Aorta (tissue), 5 donors: ENCODE measurements at regions not wholly inside any gene's neighbourhood (a gene's known extent, or its start where the extent isn't known, plus 50 kb on each side); places are given as distances from the start of the nearest gene placed in this dataset.

ENCODE experiments used
- ATAC-seq: fragments of 200-7000 bp; cut with Tn5 transposase; one replicate; pipeline ENCODE4 v1.9.1; 2022; ENCODE audit warnings: moderate library complexity; ENCODE audit not compliant: low FRiP score
- DNase-seq, 2 donors: peaks; one replicate each; pipeline ENCODE4 v3.0.0-alpha.2; 2020
- H3K27ac ChIP-seq, 2 donors: one replicate each; pipeline ENCODE4 v1.5.1; 2013; ENCODE audit warnings: low read length in 2 of 2, mild to moderate bottlenecking in 2 of 2, moderate library complexity in 2 of 2, control low read depth in 1 of 2, inconsistent platforms in 1 of 2, low read depth in 1 of 2
- H3K27me3 ChIP-seq, 2 donors: one replicate each; pipeline ENCODE4 v1.6.1; 2013; ENCODE audit warnings: control low read depth in 1 of 2, low read length in 1 of 2, mild to moderate bottlenecking in 1 of 2, moderate library complexity in 1 of 2; ENCODE audit not compliant: insufficient read depth in 2 of 2, control insufficient read depth in 1 of 2
- H3K36me3 ChIP-seq, 2 donors: one replicate each; pipeline ENCODE4 v1.6.1; 2013; ENCODE audit warnings: control low read depth in 1 of 2, low read length in 1 of 2, mild to moderate bottlenecking in 1 of 2; ENCODE audit not compliant: insufficient read depth in 2 of 2, control insufficient read depth in 1 of 2
- H3K4me1 ChIP-seq, 2 donors: one replicate each; pipeline ENCODE4 v1.6.1; 2013; ENCODE audit warnings: low read length in 2 of 2, control low read depth in 1 of 2, mild to moderate bottlenecking in 1 of 2, moderate library complexity in 1 of 2; ENCODE audit not compliant: insufficient read depth in 2 of 2, control insufficient read depth in 1 of 2
- H3K4me3 ChIP-seq, 2 donors: one replicate each; pipeline ENCODE4 v1.5.1; 2013; ENCODE audit warnings: low read length in 2 of 2, control low read depth in 1 of 2, mild to moderate bottlenecking in 1 of 2
- H3K9me3 ChIP-seq: one replicate; pipeline ENCODE4 v1.6.1; 2013; ENCODE audit warnings: mild to moderate bottlenecking, low read length; ENCODE audit not compliant: control insufficient read depth
- WGBS, 2 donors: extraction: QIAGEN DNeasy Blood & Tissue Kit; methylation state at CpG; one replicate each; pipeline ENCODE4 v1.1.7; 2013; 5-methylcytosine and 5-hydroxymethylcytosine counted together
- intact Hi-C, 2 donors: fragments of 100-400 bp; cut with DNase I; formaldehyde crosslinking; loops; one replicate each; pipeline versions ENCODE4 v1.14.2 to v1.15.0; 2022
- donor health status: healthy with polysubstance abuse.
- donor health status: Bipolar disorder and iron deficiency.
- donor health status: DM: no; HTN: no; CAD: no.
- donor health status: DM: no; HTN: no; CAD: no.
- donor health status: DM: yes; HTN: yes; CAD: no.

- no peaks in the 10 kb centered on the region for H3K27me3 ChIP-seq
- H3K36me3 ChIP-seq, result no peaks in the 10 kb centered on the region
- 93% methylated on average over 1 of the region's 1 CpG for WGBS, 2 donors
- no peak overlapping the region for H3K4me3 ChIP-seq
- intact Hi-C loops, result no loop called here
- H3K9me3 ChIP-seq, result peaks cover 2% of the 10 kb centered on the region
- ATAC-seq (no peak), DNase-seq (no peak)
- H3K27ac ChIP-seq, result no peak overlapping the region
- H3K4me1 ChIP-seq, result no peaks in the 10 kb centered on the region
Observed at GRCh38 chr21:35351434-35351833, 302.3 kb upstream of the RUNX1 start.

GRCh38 chr21:35350965-35351364, 301.9 kb upstream of the RUNX1 start:
- Histone ChIP-seq H3K4me1 (no peaks in the 10 kb centered on the region), H3K4me3 (no peak overlapping the region), H3K36me3 (no peaks in the 10 kb centered on the region), H3K9me3 (peaks cover 2% of the 10 kb centered on the region), H3K27me3 (no peaks in the 10 kb centered on the region), H3K27ac (no peak overlapping the region)
- ATAC-seq (no peak), DNase-seq (no peak)
- intact Hi-C loops, result no loop called here
- WGBS, 2 donors, result 68 to 82% methylated on average over 2 of the region's 2 CpGs

GRCh38 chr21:35349376-35350080, 300.4 kb upstream of the RUNX1 start:
- ATAC-seq (no peak), DNase-seq (no peak)
- Histone ChIP-seq H3K36me3 (no peaks in the 10 kb centered on the region), H3K9me3 (peaks cover 2% of the 10 kb centered on the region), H3K27me3 (no peaks in the 10 kb centered on the region), H3K4me1 (no peaks in the 10 kb centered on the region), H3K27ac (no peak overlapping the region), H3K4me3 (no peak overlapping the region)
- intact Hi-C loops, result no loop called here
- 49 to 57% methylated on average over 9 of the region's 9 CpGs for WGBS, 2 donors

- intact Hi-C loops, result no loop called here
- Histone ChIP-seq H3K4me1 (no peaks in the 10 kb centered on the region), H3K27ac (no peak overlapping the region), H3K36me3 (no peaks in the 10 kb centered on the region), H3K9me3 (no peaks in the 10 kb centered on the region), H3K4me3 (no peak overlapping the region), H3K27me3 (no peaks in the 10 kb centered on the region)
- WGBS, 2 donors, result 23 to 35% methylated on average over 1 of the region's 1 CpG
- DNase-seq (no peak), ATAC-seq (no peak)
Observed at GRCh38 chr21:35348686-35349085, 299.6 kb upstream of the RUNX1 start.

GRCh38 chr21:35346697-35347096, 297.6 kb upstream of the RUNX1 start:
- Histone ChIP-seq H3K36me3 (no peaks in the 10 kb centered on the region), H3K4me1 (no peaks in the 10 kb centered on the region), H3K4me3 (no peak overlapping the region), H3K9me3 (no peaks in the 10 kb centered on the region), H3K27me3 (no peaks in the 10 kb centered on the region), H3K27ac (no peak overlapping the region)
- no peak for DNase-seq
- intact Hi-C loops, result no loop called here
- no peak for ATAC-seq
- WGBS, 2 donors, result 91 to 93% methylated on average over 4 of the region's 4 CpGs

GRCh38 chr21:35345954-35346353, 296.9 kb upstream of the RUNX1 start:
- DNase-seq (no peak), ATAC-seq (no peak)
- intact Hi-C loops, result no loop called here
- H3K4me3 ChIP-seq, result no peak overlapping the region
- H3K27ac ChIP-seq, result no peak overlapping the region
- H3K4me1 ChIP-seq, result no peaks in the 10 kb centered on the region
- H3K27me3 ChIP-seq, result no peaks in the 10 kb centered on the region
- no peaks in the 10 kb centered on the region for H3K36me3 ChIP-seq
- no peaks in the 10 kb centered on the region for H3K9me3 ChIP-seq

GRCh38 chr21:35344582-35344981, 295.5 kb upstream of the RUNX1 start:
- Histone ChIP-seq H3K27ac (no peak overlapping the region), H3K36me3 (no peaks in the 10 kb centered on the region), H3K9me3 (no peaks in the 10 kb centered on the region), H3K27me3 (no peaks in the 10 kb centered on the region), H3K4me3 (no peak overlapping the region), H3K4me1 (no peaks in the 10 kb centered on the region)
- ATAC-seq, result no peak
- 92 to 96% methylated on average over 4 of the region's 4 CpGs for WGBS, 2 donors
- no peak for DNase-seq
- intact Hi-C loops, result no loop called here

GRCh38 chr21:35343046-35343819, 294.1 kb upstream of the RUNX1 start:
- ATAC-seq (no peak), DNase-seq (no peak)
- Histone ChIP-seq H3K9me3 (peaks cover 1% of the 10 kb centered on the region), H3K27ac (no peak overlapping the region), H3K36me3 (no peaks in the 10 kb centered on the region), H3K4me1 (no peaks in the 10 kb centered on the region), H3K27me3 (peaks cover 0 to 3% of the 10 kb centered on the region in 2 donors), H3K4me3 (no peak overlapping the region)
- intact Hi-C loops, result no loop called here
- WGBS, 2 donors, result 71 to 73% methylated on average over 6 of the region's 6 CpGs

- Histone ChIP-seq H3K27me3 (peaks cover 0 to 3% of the 10 kb centered on the region in 2 donors), H3K9me3 (peaks cover 1% of the 10 kb centered on the region), H3K4me1 (no peaks in the 10 kb centered on the region), H3K27ac (no peak overlapping the region), H3K4me3 (no peak overlapping the region), H3K36me3 (no peaks in the 10 kb centered on the region)
- no peak for DNase-seq
- ATAC-seq, result no peak
- intact Hi-C loops, result no loop called here
- 86 to 87% methylated on average over 4 of the region's 4 CpGs for WGBS, 2 donors
Observed at GRCh38 chr21:35342440-35342839, 293.3 kb upstream of the RUNX1 start.
